HL-60/S4 treated with retinoic acid at 250 ng/mL for 4 days and 3 days (cell line): ENCODE measurements at regions not wholly inside any gene's neighbourhood (a gene's known extent, or its start where the extent isn't known, plus 50 kb on each side); places are given as distances from the start of the nearest gene placed in this dataset.

ENCODE experiments used
- in situ Hi-C: fragments of 300-500 bp; cut with MboI; formaldehyde crosslinking; loops from 2 replicates; pipeline ENCODE4 v1.7.0; 2022; ENCODE audit warnings: low sequenced_read_pairs

DNA sequence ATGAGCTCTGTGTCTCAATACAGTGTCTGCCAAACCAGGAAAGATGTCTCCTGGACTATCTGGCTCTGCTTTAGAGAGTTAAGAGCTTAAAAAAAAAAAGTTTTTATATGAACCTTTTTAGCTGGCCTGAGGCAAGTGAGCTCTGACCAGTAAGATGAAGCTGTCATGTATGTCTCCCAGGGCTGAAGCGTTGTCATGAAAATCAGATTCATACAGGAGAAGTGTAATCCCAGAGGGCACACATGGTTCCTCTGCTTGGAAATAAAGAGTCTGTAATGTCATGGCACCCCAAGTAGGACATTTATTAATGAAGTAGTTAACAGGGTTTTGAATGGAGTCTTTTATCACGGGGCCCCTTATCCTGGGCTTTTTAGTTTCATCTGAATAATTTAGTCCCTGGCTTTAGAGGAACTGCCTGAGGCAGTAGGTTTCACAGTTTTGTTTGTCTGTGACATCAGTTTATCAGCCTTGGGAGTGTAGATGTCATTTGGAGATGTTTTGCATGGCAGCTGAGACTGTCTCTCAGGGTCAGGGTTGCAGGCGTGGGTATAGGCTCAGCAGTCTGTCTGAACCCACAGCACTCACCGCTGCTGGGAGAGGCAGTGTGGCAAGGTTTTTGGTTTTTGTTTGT is 223.3 kb downstream of the DIRAS2 start:
- in situ Hi-C loops = no loop called here

DNA sequence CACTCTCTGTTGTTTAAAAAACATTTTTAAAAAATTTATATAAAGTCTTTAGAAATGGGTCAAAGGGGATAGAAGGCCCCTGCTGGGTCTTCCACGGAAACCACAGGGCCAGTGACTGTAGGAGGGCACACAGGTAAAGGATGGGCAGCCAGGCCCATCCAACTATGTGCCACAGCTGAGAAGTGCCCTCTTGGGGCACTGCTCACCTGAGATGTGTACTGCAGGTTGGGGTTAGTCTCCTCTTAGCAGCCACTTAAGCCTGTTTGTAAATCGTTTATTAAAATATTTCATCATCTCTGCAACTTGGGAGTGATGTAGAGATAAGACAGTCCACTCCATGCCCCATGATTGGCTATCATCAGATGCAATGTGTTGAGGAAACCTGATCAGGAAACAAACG is 222.4 kb downstream of the DIRAS2 start:
- in situ Hi-C loops = no loop called here

DNA sequence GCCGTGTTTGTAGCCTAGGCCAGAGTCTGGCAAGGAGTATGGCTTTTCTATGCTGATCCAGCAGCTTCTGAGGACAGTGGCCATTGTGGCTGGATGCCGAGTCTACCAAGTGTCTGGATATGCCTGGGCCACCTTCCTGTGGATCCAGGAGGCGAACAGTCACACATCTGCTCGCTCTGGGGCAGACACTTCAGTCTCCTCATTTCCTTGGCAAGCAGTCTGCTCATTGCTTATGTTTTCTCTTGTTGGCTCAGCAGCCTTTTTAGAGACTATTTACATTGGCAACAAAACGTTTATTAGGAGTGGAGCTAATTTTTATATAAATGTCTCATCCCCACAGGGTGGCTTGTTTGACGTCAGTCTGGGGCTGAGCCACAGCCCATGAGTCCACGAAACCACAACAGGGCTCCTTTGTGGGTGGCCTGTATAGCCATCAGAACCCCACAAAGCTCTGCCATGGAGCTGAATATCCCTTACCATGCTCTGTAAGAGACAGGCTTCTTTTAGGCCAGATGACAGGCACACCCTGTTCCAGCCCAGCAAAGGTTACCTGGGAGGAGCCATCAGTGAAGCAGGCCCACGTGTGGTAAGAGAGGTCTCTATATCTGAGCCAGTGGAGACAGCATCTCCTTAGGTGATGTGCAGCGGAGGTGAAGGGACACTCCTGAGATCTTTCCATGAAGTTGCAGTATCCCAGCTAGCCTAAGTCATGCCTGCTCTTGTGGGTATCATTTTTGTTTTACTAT is 221.7 kb downstream of the DIRAS2 start:
- in situ Hi-C loops = no loop called here

DNA sequence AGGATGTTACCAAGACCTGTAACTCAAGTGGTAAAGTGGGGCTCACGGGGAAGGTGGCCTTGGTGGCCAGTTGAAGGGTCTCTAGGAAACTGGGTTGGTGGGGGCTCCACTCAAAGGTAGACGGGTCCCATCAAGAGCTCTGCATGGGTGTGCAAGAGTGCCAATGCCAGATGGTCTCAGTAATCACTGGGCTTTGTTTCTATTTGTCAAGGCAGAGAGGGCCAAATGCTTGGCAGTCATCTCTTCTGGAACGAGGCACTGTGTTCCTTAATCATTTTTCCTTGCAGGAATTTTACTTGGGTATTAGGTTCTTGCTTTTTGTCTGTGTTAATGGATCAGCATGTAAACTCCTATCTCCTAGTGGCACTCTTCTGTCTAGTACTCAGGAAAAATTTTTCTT is 220.8 kb downstream of the DIRAS2 start:
- in situ Hi-C loops = no loop called here

DNA sequence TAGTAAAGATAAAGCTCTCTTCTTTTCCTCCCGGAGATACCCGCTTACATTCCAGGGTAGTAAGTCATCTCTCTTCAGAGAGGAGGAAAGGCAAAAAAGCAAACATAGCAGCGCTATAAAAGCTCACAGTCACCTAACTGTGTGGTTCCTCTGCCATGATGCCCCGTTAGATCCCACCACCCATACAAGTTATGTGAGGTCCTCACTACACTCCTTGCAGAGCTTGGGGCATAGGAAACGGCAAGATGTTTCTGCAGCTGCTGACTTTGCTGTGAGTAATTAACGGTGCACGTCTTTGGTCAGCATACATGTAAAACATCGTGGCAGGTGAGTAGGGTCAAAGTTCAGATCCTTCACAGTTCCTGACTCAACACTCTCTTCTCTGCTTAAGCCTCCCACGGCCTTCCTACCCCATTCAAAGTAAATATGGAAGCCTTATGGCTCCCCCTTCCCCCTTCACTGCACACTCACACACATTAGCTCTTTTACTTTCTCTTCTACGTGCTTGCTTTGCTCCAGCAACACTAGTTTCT is 218.9 kb downstream of the DIRAS2 start:
- in situ Hi-C loops = no loop called here

DNA sequence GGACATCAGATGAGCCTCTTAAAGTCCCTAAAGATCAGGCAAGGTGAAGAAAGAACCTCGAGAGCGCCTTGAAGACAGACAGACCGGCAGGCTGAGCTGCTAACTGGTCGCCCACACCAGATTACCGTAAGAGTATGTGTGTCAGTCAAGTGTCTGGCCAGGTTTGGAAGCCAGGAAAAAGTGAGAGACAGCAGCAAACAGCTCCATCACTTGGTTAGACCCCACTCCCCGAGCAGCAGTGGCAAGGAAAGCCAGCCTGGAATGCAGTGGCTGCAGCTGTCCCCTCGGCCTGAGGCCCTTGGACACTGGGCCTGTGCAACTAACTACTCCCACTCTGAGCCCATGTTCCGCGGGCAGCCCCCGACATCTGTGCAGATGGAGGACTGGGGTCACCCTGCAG is 214.1 kb downstream of the DIRAS2 start:
- in situ Hi-C loops = no loop called here

DNA sequence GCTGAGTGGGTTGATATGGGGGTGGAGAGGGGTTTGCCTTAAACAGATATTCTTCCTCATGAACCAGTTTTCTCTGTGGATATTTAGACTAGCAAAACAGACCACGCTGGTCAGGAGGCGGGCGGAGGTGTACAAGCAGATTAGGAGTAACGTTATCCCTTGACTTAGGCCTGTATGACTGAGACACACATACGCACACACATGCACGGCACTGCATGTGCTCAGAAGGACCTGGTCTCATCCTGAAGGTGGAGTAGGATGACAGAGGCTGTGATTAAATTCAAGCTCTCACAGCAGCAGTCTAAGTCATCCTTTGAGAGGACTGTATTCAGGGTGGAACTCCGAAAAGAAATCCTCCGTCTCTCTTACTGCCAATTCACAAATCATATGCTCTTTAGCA is 209.7 kb downstream of the DIRAS2 start:
- in situ Hi-C loops = no loop called here

DNA sequence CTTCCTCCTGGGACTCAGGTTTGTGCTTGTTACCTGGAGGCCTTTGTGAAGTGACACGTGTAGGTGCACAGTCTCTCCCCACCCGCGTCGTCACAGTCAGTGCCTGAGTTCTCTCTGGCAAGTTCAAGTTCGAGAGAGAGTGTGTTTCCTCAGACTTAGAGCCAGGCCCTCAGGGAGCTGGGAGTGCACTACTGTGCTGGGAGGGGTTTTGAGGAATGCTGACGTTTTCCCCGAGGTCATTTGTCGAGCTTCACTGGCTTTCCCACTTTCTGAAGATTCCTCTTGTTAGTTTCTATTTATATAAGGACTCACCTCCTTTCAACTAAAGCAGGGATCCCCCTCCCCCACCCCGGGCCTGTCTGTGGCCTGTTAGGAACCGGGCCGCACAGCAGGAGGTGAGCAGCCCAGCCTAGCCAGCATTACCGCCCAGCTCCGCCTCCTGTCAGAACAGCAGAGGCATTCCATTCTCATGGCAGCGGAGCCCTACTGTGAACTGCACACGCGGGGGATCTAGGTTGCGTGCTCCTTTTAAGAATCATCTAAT is 209.2 kb downstream of the DIRAS2 start:
- in situ Hi-C loops = no loop called here

DNA sequence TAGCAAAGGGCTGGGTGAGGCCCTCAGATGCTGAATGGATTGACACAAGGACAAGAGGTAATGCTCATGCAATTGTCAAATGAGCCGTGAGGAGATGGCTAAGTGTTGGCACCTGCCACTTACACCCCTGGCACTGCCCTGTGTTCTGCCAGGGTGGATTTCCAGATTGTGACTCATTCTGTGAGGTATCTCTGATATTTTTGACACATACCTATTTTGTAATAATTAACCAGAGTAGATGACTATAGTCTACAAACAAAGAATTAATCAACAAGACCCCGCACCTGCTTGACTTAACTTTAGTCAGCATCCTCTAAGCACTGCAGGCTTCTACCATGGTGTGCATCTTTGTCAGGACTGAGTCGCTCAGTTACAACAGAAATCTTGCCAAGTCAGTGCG is 200.8 kb downstream of the DIRAS2 start:
- in situ Hi-C loops = no loop called here

DNA sequence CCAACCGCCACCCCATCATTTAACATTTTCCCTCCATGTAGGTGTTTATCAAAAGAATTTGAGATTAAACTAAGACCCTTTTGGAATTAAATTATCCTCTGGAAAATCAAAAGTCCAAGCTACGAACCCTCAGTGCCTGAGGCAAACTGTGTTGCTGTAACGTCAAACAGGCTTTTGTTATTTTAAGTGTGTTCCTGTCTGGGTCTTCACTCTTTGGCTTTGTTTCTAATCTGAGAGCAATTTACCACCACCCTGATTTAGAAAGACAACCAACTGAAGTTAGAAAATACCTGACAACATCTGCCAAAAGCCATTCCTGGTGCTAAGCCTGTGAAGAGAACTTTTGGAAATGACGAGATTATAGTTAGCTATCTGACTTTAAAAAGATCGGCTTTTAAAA is 199.9 kb downstream of the DIRAS2 start:
- in situ Hi-C loops = no loop called here

DNA sequence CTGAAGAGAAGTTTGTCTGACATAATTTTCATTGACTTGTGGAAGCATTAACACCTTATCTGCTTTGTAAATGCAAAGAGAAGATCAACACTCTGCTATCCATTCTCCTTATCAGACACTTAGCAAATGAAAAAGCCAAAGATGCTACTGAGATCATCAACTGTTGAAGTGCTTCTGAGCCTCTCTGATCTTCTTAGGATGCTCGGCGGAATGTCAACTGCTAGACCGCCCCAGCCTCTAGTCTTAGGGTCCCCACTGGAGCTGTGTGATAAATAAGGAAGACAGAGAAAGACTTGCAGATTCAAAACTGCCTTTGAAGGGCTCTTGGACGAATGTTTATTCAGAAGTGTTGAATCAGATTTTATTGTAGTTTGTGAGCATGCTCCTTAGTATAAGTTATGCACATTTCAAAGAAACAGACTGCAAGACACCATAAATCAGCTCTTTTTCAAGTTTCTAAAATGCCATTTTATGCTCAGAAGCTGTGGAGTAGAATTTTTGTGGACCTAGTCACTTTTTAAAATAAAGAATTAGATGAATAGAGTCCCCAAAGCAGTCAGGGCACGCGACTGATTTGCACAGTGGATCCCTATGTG is 197.9 kb downstream of the DIRAS2 start:
- in situ Hi-C loops = no loop called here

DNA sequence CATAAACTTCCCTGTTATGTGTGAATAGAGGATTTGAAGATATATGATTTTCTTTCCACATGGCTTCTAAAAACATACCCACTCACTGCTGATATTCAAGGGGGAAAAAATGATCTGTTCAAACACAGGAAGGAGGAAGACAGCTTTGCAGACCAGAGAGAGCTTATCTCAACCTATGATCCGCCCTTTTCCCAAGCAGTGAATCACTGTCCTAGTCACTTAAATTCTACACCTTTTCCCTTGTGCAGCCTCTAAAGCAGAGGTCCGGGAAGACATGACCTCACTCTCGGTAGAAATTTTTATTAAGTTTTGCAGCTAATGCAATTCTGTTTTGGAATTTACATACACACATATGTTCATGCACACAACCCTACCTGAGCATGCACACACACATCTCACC is 197.2 kb downstream of the DIRAS2 start:
- in situ Hi-C loops = no loop called here

DNA sequence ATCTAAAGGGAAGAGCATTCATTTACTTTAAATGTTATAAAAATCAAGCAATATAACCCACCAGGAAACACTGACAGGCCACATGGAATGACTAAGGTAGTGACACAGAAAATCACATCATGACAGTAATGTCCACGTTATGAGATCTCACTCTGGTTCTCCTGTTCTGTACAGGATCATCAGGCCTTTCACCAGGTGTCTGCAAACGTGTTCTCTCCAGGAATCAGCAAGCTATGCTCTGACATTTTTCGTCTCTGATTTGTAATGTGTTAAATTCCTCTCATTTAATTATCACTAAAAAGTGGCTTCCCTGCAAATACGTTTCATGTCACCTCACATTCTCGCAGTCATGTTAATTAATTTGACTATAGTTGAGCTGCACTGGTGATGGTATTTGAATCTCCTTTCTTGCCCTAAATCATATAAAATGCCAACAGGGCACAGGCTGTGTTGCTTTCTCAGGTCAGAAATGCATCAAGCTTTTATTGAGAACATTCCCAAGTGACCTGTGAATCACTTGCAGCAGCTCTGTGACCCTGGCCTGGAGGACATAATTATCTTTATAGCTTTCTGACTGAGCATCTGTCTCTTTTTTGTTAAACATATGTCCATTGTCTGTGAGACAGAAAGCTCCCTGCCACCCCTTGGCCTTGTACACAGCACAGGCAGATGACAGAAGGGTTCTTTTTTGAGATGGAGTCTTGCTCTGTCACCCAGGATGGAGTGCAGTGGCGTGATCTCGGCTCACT is 196.2 kb downstream of the DIRAS2 start:
- in situ Hi-C loops = no loop called here

DNA sequence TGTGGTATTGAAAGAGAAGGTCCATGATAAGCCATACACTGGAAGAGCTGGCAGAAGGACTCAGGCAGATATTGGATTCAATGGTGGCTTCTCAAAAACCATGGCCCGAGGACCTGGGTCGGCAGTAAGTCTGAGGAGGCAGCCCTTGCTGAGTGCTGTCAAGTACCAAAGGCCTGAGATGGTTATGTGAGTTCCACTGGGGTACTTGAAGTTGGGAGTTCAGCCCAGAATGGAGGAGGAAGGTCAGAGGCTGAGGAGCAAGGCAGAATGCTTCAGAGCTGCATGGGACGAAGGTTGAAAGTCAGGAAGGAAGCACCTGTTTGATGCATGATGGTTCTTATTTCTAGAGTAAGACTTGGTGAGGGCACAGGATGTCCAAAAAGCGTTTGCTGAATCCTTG is 194.9 kb downstream of the DIRAS2 start:
- in situ Hi-C loops = no loop called here

DNA sequence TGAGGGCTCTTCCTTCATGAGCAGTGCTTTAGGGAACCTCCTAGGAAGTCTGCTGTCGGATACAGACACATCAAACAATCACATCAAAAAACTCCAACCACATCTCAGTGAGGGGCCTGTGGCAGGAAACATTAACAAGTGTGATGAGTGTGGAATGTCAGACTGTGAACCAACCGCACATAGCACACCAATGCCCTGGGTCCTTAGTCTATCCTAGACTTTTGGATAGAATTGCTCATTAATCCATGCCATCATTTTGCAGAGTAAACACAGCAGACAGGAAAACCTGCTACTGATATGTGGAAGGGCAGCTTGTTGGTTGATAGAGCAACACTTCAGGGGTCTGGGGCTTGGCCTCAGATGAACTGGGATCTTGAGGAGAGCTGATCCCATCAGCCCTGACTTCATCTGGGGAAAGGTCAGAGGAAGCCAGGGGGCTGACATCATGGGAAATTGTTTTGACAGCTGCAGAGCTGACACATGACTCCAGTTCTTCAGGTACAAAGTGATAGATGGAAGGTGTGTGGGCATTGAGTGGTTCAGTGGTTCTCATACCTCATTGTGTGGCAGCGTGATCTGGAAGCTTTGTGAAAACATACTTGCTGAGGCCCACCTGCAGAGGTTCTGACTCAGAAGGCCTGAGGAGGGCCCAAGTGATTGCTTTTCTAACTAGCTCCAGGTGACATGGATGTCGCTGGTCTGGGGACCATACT is 193.3 kb downstream of the DIRAS2 start:
- in situ Hi-C loops = no loop called here

DNA sequence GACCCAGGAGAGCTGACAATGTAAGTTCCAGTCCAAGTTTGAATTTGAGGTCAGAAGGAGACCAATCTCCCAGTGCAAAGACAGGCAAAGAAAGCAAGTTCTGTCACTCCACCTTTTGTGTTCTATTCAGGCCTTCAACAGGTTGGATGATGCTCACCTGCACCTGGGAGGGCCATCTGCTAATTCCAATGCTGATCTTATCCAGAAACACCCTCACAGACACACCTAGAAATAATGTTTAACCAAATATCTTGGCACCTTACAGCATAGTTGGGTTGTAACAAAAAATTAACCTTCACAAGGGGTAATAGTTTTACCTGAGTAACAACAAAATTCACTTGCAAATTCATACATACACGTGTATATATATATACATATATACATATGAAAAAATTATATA is 190.8 kb downstream of the DIRAS2 start:
- in situ Hi-C loops = no loop called here

DNA sequence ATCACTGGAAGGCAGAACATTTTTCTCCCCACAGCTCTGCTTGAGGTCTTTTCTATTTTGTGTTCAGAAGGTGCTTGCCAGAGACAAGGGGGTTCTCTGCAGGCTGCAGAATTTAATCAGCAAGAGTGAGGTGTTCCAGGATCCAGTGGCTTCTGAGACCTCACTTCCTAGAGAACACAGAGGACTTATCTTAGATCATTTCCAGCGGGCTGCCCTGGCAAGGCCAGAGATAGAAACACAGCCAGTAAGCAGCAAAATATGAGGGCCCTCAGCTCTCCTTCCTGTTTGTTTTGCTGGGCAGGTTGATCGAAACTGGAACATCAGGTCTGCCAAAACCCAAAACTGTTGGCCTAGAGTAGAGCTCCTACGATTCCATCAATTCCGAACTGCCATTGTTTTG is 187.3 kb downstream of the DIRAS2 start:
- in situ Hi-C loops = no loop called here

DNA sequence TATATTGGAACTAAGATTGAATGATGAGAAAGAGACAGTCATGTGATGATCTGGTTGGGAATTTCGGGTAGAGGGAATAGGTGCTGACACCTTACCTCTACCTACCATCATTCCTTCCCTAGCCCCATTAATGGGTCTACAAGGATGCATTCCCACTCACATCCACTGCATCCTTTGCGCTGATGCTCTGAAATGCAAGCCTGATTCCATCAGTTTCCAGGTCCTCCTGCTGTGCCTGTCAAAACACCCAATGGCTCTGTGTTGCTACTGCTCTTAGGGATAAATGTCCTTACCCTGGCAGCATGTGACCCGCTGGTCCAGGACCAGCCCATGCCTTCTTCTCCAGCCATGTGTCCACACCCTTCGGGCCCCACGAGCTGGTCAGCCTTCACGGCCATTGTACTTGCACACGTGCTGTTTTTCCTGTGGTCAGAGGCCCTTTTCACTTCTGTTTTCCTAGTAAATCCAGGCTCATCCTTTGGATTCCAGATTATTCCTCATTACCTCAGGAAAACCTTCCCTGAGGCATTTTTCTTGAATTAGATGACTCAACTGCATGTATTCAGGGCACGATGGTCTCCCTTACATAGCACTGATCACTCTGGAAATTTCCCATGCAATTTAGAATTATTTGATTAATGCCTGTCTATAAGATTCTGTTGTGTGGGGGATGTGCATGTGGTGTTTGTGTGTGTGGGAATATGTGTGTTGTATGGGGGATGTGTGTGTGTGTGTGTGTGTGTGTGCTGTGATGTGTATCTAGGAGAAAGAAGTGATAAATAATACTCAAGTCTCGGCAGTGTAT is 185.0 kb downstream of the DIRAS2 start:
- in situ Hi-C loops = no loop called here

DNA sequence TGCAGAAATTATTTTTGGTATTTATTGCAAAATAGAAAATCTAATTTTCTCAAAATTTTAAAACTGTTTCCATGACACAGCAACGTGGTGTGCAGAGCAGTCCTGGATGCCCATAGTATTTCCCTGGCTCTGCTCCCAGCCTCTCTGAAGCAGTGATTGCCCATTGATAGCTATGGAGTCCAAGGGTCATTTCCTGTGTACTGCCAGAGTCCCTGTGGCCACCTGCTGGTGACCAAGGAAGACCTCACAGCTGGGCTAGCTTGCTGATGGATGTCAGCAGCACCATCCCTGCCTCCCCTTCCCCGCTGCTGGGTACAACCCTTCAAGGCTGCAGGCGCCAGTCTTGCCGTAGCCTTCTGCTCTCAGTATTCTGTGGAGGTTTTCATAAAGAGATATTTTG is 184.1 kb downstream of the DIRAS2 start:
- in situ Hi-C loops = no loop called here

DNA sequence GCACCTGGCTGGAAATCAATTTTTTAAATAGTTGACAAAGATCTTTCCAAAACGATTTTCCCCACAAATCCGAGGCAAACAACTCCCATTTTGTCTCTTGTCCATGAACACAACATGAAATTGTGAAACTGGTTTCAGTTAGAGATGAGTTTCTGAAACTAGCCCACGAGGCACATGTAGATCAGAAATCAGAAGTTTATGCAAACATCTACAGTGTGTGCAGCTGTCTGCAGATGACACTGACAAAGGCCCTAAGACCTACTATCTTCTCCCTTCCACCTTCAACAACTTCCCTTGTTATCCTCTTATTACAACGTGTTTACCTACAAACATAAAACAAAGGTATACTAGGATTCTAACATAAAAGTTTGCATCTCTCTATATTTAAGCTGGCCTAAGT is 183.3 kb downstream of the DIRAS2 start:
- in situ Hi-C loops = no loop called here
